GM18505 (cell line): ENCODE measurements at regions not wholly inside any gene's neighbourhood (a gene's known extent, or its start where the extent isn't known, plus 50 kb on each side); places are given as distances from the start of the nearest gene placed in this dataset.

Source experiments
- ATAC-seq: cut with Tn5 transposase; IDR thresholded peaks from one replicate; pipeline ENCODE4 v1.9.1; 2021; ENCODE audit not compliant: unreplicated experiment
- POLR2A ChIP-seq: IDR thresholded peaks from 4 replicates; pipeline ENCODE4 v1.6.1; 2011; ENCODE audit warnings: borderline replicate concordance; ENCODE audit not compliant: insufficient read depth, insufficient read length; ENCODE audit errors: extremely low read depth

DNA sequence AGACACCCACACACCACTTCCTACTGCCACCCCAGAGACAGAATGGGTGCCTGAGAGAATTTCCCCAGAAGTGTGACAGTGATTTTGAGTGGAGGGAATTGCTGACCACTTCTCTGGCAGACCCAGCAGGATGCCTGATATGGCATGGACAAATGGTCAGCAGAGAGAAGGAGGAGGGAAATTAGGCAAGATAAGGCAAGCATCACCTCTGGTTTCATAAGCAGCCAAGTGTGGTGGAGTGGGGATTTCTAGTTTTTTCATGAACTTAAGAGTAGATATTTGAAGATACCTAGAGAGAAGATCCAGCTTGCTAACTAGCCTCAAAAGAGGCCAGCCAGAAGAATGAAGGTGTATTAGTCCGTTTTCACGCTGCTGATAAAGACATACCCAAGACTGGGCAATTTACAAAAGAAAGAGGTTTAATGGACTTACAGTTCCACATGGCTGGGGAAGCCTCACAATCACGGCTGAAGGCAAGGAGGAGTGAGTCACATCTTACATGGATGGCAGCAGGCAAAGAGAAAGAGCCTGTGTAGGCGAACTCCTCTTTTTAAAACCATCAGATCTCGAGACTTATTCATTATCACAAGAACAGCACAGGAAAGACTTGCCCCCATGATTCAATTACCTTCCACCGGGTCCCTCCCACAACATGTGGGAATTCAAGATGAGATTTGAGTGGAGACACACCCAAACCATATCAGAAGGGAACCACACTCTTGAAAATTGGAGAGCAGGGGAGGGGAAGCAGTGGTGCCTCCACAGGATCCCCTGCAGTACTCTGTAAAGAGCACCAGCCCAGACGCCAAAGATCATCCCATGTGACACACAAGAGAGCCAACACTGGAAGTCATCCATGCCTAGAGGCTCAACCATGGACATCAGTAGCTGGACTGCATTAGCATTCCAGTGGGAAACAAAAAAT is 64.2 kb downstream of the RBM43 start:
- TF ChIP-seq POLR2A, result no peak
- ATAC-seq, result no peak

DNA sequence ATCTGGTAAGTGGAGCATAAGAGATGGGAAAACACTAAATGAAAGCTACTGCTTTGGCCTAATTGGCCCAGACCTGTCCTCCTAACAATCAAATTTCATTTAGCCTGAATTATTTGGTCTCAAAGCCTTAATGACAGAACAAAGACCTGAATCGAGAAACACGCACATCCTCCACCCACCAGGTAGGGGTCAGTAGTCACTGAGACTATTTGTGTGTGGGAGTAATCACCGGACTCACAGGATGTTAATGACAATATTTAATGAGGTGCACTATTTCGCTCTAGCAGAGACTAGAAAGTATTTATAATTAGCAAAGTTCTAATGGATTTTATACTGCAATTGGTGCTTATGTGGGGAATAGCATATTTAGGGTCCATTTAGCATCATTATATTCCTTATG is 68.1 kb downstream of the RBM43 start:
- no peak for TF ChIP-seq POLR2A

DNA sequence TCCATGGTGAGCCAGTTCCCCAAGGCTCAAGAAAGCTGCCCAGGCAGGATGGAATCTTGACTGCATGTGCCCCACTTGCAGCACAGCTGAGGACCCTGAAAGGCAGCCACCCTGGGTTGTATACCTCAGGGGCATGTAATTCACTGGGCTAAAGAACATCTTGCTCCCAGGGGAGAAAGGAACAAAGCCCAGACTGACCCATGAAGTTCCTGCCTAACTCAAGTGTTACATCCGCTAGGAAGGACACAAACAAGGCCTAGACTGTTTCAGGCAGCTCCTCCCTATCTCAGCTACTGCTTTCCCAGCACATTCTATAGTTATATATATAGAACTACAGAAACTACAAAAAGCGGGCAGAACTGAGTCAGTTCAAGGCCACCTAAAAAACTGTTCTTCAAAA is 69.0 kb downstream of the RBM43 start:
- TF ChIP-seq POLR2A, result no peak
- ATAC-seq, result no peak

More for the DNA sequence above, 68.1 kb downstream of the RBM43 start:
- ATAC-seq, result no peak

DNA sequence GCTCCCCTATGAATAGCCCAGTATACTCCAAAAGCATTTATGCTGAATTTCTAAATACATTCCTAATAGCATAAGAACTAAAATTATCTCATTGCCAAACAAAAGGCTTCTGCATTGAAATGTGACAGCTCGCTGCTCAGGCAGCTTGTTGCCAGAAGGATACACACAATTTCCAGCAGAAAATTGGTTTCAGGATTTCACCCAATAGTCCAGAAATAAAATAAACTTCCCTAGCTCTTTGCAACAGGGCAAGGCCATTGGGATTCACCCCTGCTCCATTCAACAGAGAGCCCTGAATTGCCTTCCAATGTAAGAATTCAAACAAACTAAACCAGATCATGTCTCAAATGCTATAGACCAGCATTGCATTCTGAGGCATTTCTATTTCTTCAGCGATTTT is 70.7 kb downstream of the RBM43 start:
- no peak for TF ChIP-seq POLR2A
- no peak for ATAC-seq

DNA sequence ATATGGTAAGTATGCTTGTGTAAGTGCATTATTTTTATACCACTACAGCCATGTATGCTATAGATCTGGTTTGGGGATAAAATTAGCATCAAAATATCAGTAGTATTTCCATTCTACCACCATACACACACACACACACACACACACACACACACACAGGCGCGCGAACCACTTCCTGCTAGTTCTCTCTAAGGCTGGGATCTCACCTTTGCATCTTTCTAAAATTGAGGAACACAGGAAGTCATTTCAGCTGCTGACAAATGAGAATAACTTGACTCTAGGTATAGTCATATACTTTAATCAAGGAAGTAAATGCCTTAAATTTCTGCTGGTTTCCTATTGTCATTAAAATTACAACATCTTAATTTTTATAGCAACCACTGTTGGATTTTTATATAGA is 72.5 kb downstream of the RBM43 start:
- no peak for TF ChIP-seq POLR2A
- ATAC-seq, result no peak

DNA sequence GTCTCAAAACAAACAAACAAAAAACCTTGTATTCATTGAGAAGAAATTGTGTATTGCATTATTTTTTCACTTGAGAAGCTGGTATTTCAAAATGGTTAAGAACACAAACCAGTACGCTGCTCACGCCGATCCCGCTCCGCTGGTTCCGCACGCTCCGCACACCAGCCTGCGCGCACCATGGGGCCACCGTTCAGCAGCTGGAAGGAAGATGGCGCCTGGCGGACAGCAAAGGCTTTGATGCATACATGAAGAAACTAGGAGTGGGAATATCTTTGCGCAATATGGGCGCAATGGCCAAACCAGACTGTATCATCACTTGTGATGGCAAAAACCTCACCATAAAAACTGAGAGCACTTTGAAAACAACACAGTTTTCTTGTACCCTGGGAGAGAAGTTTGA is 75.7 kb downstream of the RBM43 start:
- no peak for TF ChIP-seq POLR2A
- no peak for ATAC-seq

DNA sequence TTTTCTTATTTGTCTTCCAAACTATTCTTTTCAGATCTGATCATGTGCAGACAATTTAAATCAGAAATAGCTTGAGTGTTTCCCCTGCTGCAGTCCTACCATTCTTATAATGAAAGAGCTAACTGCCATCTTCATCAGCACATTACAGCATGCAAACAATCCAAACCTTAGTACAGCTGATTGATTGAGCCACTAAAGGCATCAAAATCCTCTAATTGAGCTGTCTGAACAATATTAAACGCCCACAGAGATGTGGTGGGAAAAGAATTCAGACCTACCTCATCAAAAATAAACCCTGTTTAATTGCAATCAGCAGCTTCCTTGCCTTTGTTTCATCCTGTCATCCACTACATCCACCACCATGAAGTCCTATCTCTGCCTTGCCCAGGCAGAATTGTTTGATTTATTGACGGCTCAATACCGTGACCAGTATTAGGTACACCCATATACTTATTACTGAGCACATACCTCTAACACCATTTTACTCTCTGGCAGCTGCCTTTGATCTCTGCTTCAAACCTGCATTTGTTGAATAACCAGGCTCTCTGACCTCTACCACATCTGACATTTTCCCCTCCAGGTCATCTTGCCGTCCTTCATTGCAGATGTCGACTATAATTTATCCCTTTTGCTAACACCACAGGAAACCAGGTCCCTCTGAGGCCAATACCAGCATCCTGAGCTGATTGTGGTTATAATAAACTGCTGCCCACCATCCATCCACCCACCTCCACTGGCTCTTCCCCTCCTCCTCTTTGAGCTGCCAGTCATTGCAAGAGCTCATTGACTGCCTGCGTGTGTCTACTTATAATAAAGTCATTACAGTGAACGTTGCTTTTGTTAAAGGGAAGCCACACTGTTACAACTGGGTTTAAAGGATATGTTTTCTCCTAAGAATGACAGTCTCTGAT is 78.5 kb downstream of the RBM43 start:
- no peak for TF ChIP-seq POLR2A
- ATAC-seq, result no peak

DNA sequence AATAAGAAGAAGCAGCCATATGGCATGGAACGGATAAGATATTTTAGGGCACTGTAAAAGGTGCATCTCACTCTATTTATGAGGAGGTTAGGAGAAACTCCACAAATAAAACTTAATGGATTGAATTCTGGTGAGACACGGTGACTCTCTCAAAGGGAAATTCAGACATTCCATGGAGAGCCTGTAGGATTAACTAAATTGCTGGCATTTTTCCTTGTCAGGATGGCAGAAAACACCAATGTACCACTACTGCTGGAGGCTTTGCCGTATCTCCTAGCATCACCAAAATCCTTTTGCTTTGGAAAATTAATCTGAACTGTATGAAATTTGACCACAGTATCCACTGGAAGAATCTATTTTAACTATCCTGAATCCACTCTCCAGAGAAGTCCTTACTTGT is 79.3 kb downstream of the RBM43 start:
- TF ChIP-seq POLR2A, result no peak
- ATAC-seq, result no peak

DNA sequence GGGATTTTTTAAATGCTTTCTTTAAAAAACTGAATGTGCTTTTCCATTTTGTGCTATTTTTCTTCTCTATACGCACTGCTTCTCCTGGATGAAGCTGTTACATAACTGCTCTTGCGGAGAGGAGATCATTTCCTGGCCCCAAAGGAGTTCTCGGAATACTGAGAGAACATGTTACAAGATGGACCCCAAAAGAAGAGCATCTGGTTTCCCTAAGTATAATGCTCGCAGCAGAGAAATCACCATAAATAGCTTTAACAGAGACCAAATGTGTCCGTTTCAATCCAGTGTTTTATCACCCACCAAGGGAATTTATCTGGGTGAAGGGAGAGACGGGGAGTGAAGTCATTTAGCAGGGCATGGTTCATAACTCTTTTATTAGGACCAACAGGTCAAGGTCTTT is 80.1 kb downstream of the RBM43 start:
- ATAC-seq, result no peak
- TF ChIP-seq POLR2A, result no peak

DNA sequence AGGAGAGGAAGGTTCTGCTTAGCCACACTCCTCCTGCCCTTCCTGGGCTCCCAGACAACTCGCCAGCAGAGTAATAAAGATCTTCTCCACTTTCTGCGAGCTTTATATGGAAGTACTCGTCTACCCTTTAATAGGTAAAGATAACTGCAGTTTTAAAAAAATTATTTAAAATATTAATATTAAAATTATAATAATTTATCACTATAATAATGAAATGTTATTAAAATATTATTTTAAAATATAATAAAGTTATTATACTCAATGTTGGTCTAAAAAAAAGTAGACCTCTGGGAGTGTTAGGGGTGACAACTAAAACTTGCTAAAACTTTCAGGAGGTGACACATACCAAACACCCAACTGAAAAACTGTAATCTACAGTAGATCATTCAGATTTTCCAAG is 81.5 kb downstream of the RBM43 start:
- no peak for TF ChIP-seq POLR2A
- ATAC-seq, result no peak

DNA sequence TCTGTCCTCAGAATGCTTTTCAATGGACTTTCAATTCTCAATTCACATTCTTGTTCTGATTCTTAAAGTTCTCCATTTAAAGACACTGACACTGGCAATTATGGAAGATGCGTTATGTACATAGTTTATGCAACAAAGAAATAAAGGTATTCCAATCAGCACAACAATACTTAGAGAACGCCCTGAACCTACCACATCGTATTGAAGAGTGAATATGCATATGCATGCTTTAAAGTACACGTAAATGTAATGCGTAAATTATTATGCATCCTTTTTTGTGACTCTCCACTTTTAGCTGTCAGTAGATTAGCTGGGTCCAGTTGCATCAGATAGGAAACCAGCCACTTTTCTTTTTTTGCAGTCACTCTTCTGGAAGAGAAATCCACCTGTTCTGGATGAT is 83.5 kb downstream of the RBM43 start:
- no peak for ATAC-seq
- no peak for TF ChIP-seq POLR2A

DNA sequence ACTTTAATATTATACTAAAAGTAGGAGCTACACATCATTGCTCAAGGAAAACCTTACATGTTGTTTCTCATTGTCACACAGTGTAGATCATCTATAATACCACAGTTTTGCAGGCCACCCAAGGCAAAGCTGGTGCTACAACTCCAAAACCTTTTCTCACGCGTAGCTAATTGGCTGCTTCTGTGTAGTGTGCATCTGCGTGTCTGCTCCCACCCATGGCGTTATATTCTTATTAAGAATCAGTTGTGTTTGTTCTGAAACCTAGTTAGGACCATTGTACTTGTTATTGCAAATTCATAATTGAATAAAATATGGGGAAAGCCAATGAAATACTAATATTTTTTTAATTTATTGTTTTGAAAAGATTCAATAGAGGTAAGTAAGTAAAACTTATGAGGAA is 83.9 kb downstream of the RBM43 start:
- TF ChIP-seq POLR2A, result no peak
- no peak for ATAC-seq

DNA sequence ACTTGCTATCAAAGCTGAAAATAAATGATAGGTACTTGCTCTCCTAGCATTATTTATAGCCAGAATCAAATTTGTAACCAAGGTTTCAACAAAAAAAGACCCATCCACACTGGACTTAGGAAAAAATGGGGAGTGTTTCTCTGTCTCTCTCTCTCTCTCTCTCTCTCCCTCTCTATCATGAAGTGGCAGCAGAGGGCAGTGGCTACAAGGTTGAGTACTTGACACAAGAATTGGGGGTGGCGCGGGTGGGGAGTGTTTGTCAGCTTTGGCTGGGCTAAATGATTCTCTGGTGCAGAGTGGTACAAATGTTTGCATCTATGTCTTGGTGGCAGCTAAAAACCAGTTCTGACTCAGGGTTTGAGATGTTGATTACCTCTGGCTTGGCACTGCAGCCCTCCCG is 85.0 kb downstream of the RBM43 start:
- no peak for TF ChIP-seq POLR2A
- ATAC-seq, result no peak

DNA sequence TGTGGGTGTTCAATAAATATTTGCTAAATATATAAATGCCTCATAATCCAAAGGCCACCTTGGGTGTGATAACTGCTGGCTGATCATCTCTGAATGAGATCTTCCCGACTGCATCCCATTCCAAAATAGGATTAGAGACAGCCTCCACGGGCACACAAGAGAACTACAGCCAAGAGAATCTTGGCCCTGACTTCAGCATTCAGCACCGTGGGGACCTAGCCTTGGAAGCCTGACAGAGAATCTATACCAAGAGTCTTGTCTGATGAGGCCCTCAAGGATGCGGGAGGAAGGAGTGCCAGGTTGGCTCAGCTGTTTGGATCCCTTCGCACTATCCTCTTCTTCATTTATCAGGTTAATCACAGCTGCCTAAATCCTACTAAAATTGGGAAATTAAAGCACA is 85.8 kb downstream of the RBM43 start:
- no peak for TF ChIP-seq POLR2A
- ATAC-seq, result no peak
